ENCODE measurements at regions not wholly inside any gene's neighbourhood (a gene's known extent, or its start where the extent isn't known, plus 50 kb on each side); places are given as distances from the start of the nearest gene placed in this dataset.

- TF ChIP-seq POLR2AphosphoS5 (IDR thresholded peaks at IDR 0.05) (no peak), POLR2A (IDR thresholded peaks at IDR 0.05) (no peak), EP300 (IDR thresholded peaks at IDR 0.05) (no peak)
- TF ChIP-seq, protein P1, sequence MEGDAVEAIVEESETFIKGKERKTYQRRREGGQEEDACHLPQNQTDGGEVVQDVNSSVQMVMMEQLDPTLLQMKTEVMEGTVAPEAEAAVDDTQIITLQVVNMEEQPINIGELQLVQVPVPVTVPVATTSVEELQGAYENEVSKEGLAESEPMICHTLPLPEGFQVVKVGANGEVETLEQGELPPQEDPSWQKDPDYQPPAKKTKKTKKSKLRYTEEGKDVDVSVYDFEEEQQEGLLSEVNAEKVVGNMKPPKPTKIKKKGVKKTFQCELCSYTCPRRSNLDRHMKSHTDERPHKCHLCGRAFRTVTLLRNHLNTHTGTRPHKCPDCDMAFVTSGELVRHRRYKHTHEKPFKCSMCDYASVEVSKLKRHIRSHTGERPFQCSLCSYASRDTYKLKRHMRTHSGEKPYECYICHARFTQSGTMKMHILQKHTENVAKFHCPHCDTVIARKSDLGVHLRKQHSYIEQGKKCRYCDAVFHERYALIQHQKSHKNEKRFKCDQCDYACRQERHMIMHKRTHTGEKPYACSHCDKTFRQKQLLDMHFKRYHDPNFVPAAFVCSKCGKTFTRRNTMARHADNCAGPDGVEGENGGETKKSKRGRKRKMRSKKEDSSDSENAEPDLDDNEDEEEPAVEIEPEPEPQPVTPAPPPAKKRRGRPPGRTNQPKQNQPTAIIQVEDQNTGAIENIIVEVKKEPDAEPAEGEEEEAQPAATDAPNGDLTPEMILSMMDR (IDR thresholded peaks at IDR 0.05), result no peak
Observed at GRCh38 chr20:12409501-12409900, 491.8 kb downstream of the BTBD3 start.

Measured in upper lobe of left lung (tissue), 4 donors.